ENCODE measurements at regions not wholly inside any gene's neighbourhood (a gene's known extent, or its start where the extent isn't known, plus 50 kb on each side); places are given as distances from the start of the nearest gene placed in this dataset.

- peaks cover 4% of the 10 kb centered on the region for H3K4me1 ChIP-seq
- no peak overlapping the region for H3K4me3 ChIP-seq
- H3K9me3 ChIP-seq (replicated peaks), result no peaks in the 10 kb centered on the region
- no peak for TF ChIP-seq CTCF (IDR thresholded peaks at IDR 0.05; ENCODE audit: borderline replicate concordance)
- no peak overlapping the region for H3K27ac ChIP-seq (replicated peaks)
- no peak for DNase-seq
- no peaks in the 10 kb centered on the region for H3K27me3 ChIP-seq (ENCODE audit: low read depth)
- intact Hi-C loops (cut with micrococcal nuclease), result no loop called here
- no peaks in the 10 kb centered on the region for H3K36me3 ChIP-seq
Observed at GRCh38 chr14:53850714-53851296, 105.8 kb downstream of the BMP4 start.

- intact Hi-C loops (cut with micrococcal nuclease), result no loop called here
- no peak for TF ChIP-seq CTCF (IDR thresholded peaks at IDR 0.05; ENCODE audit: borderline replicate concordance)
- no peaks in the 10 kb centered on the region for H3K27me3 ChIP-seq (ENCODE audit: low read depth)
- no peaks in the 10 kb centered on the region for H3K9me3 ChIP-seq (replicated peaks)
- no peak overlapping the region for H3K27ac ChIP-seq (replicated peaks)
- H3K4me1 ChIP-seq, result peaks cover 4% of the 10 kb centered on the region
- DNase-seq, result no peak
- no peaks in the 10 kb centered on the region for H3K36me3 ChIP-seq
- no peak overlapping the region for H3K4me3 ChIP-seq
Observed at GRCh38 chr14:53849549-53849948, 107.1 kb downstream of the BMP4 start.

GRCh38 chr14:53848854-53849253 is 107.8 kb downstream of the BMP4 start:
- intact Hi-C loops (cut with micrococcal nuclease), result no loop called here
- no peaks in the 10 kb centered on the region for H3K36me3 ChIP-seq
- H3K4me3 ChIP-seq, result no peak overlapping the region
- H3K9me3 ChIP-seq (replicated peaks), result no peaks in the 10 kb centered on the region
- H3K4me1 ChIP-seq, result peaks cover 4% of the 10 kb centered on the region
- H3K27me3 ChIP-seq (ENCODE audit: low read depth), result no peaks in the 10 kb centered on the region
- no peak for DNase-seq
- H3K27ac ChIP-seq (replicated peaks), result no peak overlapping the region
- TF ChIP-seq CTCF (IDR thresholded peaks at IDR 0.05; ENCODE audit: borderline replicate concordance), result no peak

- TF ChIP-seq CTCF (IDR thresholded peaks at IDR 0.05; ENCODE audit: borderline replicate concordance), result no peak
- no peaks in the 10 kb centered on the region for H3K36me3 ChIP-seq
- intact Hi-C loops (cut with micrococcal nuclease), result no loop called here
Observed at GRCh38 chr14:53847881-53848280, 108.7 kb downstream of the BMP4 start.

GRCh38 chr14:53847057-53847456 is 109.6 kb downstream of the BMP4 start:
- no peak overlapping the region for H3K27ac ChIP-seq (replicated peaks)
- no peak overlapping the region for H3K4me3 ChIP-seq
- H3K27me3 ChIP-seq (ENCODE audit: low read depth), result no peaks in the 10 kb centered on the region
- DNase-seq, result no peak
- H3K36me3 ChIP-seq, result no peaks in the 10 kb centered on the region
- intact Hi-C loops (cut with micrococcal nuclease), result no loop called here
- no peaks in the 10 kb centered on the region for H3K9me3 ChIP-seq (replicated peaks)
- peaks cover 4% of the 10 kb centered on the region for H3K4me1 ChIP-seq
- no peak for TF ChIP-seq CTCF (IDR thresholded peaks at IDR 0.05; ENCODE audit: borderline replicate concordance)

More at GRCh38 chr14:53847881-53848280, 108.7 kb downstream of the BMP4 start:
- peaks cover 4% of the 10 kb centered on the region for H3K4me1 ChIP-seq
- H3K4me3 ChIP-seq, result no peak overlapping the region
- H3K27ac ChIP-seq (replicated peaks), result no peak overlapping the region
- no peak for DNase-seq
- H3K9me3 ChIP-seq (replicated peaks), result no peaks in the 10 kb centered on the region
- no peaks in the 10 kb centered on the region for H3K27me3 ChIP-seq (ENCODE audit: low read depth)

All from left ventricle myocardium inferior (tissue), 1 donor.